ENCODE measurements at regions not wholly inside any gene's neighbourhood (a gene's known extent, or its start where the extent isn't known, plus 50 kb on each side); places are given as distances from the start of the nearest gene placed in this dataset.

DNA sequence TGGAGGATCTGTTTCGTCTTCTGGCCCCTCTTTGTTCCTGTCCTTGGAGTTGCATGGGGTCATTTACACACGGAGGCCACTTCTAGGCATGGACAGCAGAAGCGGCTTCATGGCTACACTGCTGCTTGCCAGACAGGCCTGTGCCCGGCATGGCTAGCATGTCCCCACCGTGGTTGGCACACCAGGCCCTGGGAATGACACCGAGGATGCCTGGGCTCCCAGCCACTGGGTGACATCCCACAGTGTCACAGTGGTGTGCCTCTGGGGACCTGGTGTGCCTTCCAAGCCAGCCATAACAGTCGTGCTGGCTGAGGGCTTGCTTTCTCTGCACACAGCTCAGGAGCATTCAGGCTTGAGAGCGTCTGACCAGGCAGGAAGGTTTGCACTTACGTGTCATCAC lies 910.1 kb downstream of the TBC1D22A start:
- H3K9me3 ChIP-seq: no peaks in the 10 kb centered on the region
- no peak overlapping the region for H3K27ac ChIP-seq
- TF ChIP-seq, protein P1, sequence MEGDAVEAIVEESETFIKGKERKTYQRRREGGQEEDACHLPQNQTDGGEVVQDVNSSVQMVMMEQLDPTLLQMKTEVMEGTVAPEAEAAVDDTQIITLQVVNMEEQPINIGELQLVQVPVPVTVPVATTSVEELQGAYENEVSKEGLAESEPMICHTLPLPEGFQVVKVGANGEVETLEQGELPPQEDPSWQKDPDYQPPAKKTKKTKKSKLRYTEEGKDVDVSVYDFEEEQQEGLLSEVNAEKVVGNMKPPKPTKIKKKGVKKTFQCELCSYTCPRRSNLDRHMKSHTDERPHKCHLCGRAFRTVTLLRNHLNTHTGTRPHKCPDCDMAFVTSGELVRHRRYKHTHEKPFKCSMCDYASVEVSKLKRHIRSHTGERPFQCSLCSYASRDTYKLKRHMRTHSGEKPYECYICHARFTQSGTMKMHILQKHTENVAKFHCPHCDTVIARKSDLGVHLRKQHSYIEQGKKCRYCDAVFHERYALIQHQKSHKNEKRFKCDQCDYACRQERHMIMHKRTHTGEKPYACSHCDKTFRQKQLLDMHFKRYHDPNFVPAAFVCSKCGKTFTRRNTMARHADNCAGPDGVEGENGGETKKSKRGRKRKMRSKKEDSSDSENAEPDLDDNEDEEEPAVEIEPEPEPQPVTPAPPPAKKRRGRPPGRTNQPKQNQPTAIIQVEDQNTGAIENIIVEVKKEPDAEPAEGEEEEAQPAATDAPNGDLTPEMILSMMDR (IDR thresholded peaks at IDR 0.05): no peak
- H3K4me1 ChIP-seq (ENCODE audit: control insufficient read depth in 1 of 2, low read depth in 2 of 2): no peaks in the 10 kb centered on the region
- DNase-seq (ENCODE audit: low spot score): no peak
- no peak overlapping the region for H3K4me3 ChIP-seq
- no peaks in the 10 kb centered on the region for H3K36me3 ChIP-seq
- ATAC-seq (ENCODE audit: insufficient number of reproducible peaks, low FRiP score, low read depth): no peak
- H3K27me3 ChIP-seq (replicated peaks; ENCODE audit: insufficient read depth): no peaks in the 10 kb centered on the region

DNA sequence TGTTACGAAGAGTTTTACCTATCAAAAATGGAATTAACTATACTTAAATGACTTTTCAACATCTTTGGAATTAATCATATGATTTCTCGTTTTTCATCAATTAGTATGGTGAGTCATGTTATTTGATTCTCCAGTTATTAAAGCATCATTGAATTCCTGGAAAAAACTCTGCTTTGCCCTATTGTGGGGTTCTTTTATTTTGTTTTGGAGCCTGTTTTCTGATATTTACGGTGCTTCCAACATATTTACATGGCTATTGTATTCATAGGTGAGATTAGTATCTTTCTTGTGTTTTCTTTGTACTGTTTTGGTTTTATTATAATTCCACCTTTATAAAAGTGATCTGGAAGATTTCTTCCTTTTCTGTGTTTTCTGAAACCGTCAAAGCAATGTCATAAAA lies 902.7 kb downstream of the TBC1D22A start:
- no peak overlapping the region for H3K4me3 ChIP-seq
- TF ChIP-seq, protein P1 (IDR thresholded peaks at IDR 0.05): no peak
- no peak overlapping the region for H3K27ac ChIP-seq
- no peaks in the 10 kb centered on the region for H3K36me3 ChIP-seq
- no peaks in the 10 kb centered on the region for H3K9me3 ChIP-seq
- DNase-seq (ENCODE audit: low spot score): no peak
- no peaks in the 10 kb centered on the region for H3K27me3 ChIP-seq (replicated peaks; ENCODE audit: insufficient read depth)
- ATAC-seq (ENCODE audit: insufficient number of reproducible peaks, low FRiP score, low read depth): no peak
- H3K4me1 ChIP-seq (ENCODE audit: control insufficient read depth in 1 of 2, low read depth in 2 of 2): no peaks in the 10 kb centered on the region

DNA sequence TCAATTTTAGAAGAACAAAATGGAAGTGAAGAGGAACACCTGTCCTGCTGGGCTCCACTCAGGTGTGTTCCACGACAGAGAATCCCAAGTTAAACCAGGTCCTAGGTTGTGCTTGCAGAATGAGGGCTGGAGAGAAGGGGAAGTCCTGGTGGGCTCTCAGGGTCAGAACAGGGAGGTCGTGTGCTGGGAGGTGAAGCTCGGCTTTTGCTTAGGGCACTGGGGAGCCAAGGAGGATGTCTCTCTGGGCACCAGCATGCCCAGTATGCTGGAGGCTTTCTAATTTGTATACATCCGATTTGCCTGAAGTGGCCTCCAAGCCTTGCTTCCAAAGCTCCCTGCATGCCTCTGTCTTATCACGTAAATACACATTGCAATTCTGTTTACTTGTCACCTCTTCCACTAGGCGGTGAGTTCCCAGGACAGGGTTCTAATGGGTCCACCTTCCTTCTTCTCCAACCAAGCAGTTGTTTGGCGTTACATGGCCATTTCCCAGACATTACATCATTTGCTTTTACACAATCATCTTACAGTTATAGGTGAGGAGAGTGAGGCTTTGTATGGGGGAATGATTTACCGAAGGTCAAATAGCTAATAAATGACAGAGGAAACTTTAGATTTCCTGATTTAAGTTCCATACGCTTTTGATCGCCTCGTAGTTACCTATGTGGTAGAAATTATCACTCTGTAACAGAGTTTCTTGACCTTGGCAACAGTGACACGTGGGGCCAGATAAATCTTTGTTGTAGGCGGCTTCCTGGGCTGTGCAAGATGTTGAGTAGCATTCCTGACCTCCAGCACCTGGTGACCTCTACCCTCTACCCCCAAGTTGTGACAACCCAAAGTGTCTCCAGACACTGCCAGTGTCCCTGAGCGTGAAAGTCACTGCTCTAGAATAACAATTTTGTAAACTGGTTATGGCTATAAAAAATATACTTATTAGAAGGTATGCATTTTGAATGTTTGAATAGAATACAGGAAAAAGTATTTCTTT lies 901.5 kb downstream of the TBC1D22A start:
- Histone ChIP-seq H3K4me1 (ENCODE audit: control insufficient read depth in 1 of 2, low read depth in 2 of 2) (no peaks in the 10 kb centered on the region), H3K4me3 (no peak overlapping the region), H3K27ac (no peak overlapping the region), H3K9me3 (no peaks in the 10 kb centered on the region), H3K27me3 (replicated peaks; ENCODE audit: insufficient read depth) (no peaks in the 10 kb centered on the region), H3K36me3 (no peaks in the 10 kb centered on the region)
- ATAC-seq (ENCODE audit: insufficient number of reproducible peaks, low FRiP score, low read depth) (no peak), DNase-seq (ENCODE audit: low spot score) (no peak)
- TF ChIP-seq, protein P1 (IDR thresholded peaks at IDR 0.05): no peak

DNA sequence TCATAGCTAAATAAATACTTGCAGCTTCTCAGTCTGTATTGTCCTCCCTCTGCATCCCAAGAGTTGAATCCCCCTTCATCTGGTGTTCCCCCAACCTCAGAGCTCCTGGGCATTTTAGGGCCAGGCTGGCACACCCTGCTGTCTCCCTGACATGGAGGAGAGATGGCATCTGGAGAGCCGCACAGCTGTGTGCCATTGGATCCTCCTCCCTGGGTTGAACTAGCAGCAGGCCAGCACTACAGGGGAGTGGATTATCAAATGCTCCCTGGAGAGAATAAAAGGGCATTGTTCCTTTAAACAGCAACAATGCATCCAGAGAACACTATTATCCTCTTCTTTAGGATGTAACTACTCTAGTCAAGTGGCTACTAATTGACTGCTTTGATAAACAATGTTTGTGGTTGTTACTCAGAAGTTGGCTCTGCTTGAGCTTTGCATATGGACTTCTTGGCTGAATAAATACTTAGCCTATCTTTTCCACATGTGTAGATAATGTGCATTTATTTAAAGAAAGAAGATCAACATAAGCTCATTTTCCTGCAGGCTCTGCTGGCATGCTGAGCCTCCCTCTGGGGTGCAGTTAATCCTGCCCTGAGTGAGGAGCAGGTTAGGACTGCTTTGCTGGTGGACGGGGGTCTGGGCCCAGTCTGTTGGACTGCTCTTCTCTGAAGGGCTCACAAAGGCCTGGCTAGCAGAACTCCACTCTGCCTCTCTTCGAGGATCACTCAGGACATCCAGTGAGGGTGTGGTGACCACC lies 897.2 kb downstream of the TBC1D22A start:
- no peak overlapping the region for H3K4me3 ChIP-seq
- DNase-seq (ENCODE audit: low spot score): no peak
- H3K4me1 ChIP-seq (ENCODE audit: control insufficient read depth in 1 of 2, low read depth in 2 of 2): no peaks in the 10 kb centered on the region
- no peaks in the 10 kb centered on the region for H3K9me3 ChIP-seq
- no peaks in the 10 kb centered on the region for H3K36me3 ChIP-seq
- no peak overlapping the region for H3K27ac ChIP-seq
- H3K27me3 ChIP-seq (replicated peaks; ENCODE audit: insufficient read depth): no peaks in the 10 kb centered on the region
- TF ChIP-seq, protein P1 (IDR thresholded peaks at IDR 0.05): no peak
- ATAC-seq (ENCODE audit: insufficient number of reproducible peaks, low FRiP score, low read depth): no peak

DNA sequence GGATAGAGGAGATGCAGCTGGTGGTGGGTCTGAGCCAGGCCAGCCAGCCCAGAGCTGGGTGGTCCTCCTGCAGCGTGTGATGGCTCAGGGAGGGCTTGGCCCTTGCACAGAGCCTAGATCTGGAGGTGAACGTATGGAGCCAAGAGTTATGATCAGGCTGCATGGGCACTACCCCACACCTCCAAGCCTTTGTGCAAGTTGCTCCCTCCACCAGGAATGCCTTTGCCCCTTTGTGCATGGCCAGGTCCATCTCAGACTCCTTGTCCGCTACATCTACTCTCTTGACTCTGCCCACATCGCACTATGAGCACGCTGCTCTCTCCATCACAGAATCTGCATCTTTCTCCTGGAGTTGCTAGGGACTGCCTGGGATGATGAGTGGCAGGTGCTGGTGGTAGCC lies 895.7 kb downstream of the TBC1D22A start:
- no peak for ATAC-seq (ENCODE audit: insufficient number of reproducible peaks, low FRiP score, low read depth)
- TF ChIP-seq, protein P1 (IDR thresholded peaks at IDR 0.05): no peak
- Histone ChIP-seq H3K36me3 (no peaks in the 10 kb centered on the region), H3K4me3 (no peak overlapping the region), H3K27me3 (replicated peaks; ENCODE audit: insufficient read depth) (no peaks in the 10 kb centered on the region), H3K9me3 (no peaks in the 10 kb centered on the region), H3K27ac (no peak overlapping the region), H3K4me1 (ENCODE audit: control insufficient read depth in 1 of 2, low read depth in 2 of 2) (no peaks in the 10 kb centered on the region)
- no peak for DNase-seq (ENCODE audit: low spot score)
